H1 (cell line): ENCODE measurements at regions not wholly inside any gene's neighbourhood (a gene's known extent, or its start where the extent isn't known, plus 50 kb on each side); places are given as distances from the start of the nearest gene placed in this dataset.

Experiments
- CTCF ChIA-PET: fragments of 300-600 bp; sonication (Branson Sonifier 250); formaldehyde crosslinking; loops from one replicate; lab custom pipeline; 2021; ENCODE audit not compliant: partially characterized antibody; lab: Charles Lee
- POLR2A ChIA-PET: fragments of 300-600 bp; sonication (Branson Sonifier 250); formaldehyde crosslinking; loops from one replicate; lab custom pipeline; 2021; ENCODE audit warnings: inconsistent platforms; ENCODE audit not compliant: partially characterized antibody; lab: Charles Lee
- DNase-seq, 2 experiments: peaks; one replicate each; pipeline versions ENCODE4 v3.0.0 to v3.0.0-alpha.2; 2010 to 2022; ENCODE audit warnings: low spot score in 2 of 2, low read depth in 1 of 2, mixed read lengths in 1 of 2
- FAIRE-seq: peaks from 2 replicates; lab custom pipeline; 2011; peaks lifted over from hg19 to GRCh38; lab: Jason Lieb, UNC
- H2AFZ ChIP-seq: 2 replicates; pipeline ENCODE4 v1.8.1; 2012; ENCODE audit warnings: low read length, inconsistent platforms
- H2AK5ac ChIP-seq: 2 replicates; pipeline ENCODE4 v1.6.1; 2013; ENCODE audit warnings: low read depth, low read length
- H2BK120ac ChIP-seq: replicated peaks from 2 replicates; pipeline ENCODE3; 2013; ENCODE audit warnings: low read depth, low read length, inconsistent platforms
- H2BK12ac ChIP-seq: 2 replicates; pipeline ENCODE4 v1.6.1; 2013; ENCODE audit warnings: low read depth, low read length
- H2BK15ac ChIP-seq: 2 replicates; pipeline ENCODE4 v1.6.1; 2013; ENCODE audit warnings: low read length
- H2BK20ac ChIP-seq: 2 replicates; pipeline ENCODE4 v1.6.1; 2013; ENCODE audit warnings: low read length
- H2BK5ac ChIP-seq: 2 replicates; pipeline ENCODE4 v1.6.1; 2013; ENCODE audit warnings: low read depth, low read length
- H3K14ac ChIP-seq: 2 replicates; pipeline ENCODE4 v1.6.1; 2013; ENCODE audit warnings: inconsistent platforms; ENCODE audit not compliant: insufficient read length
- H3K18ac ChIP-seq: 2 replicates; pipeline ENCODE4 v1.6.1; 2013; ENCODE audit warnings: low read length; ENCODE audit errors: extremely low read depth
- H3K23ac ChIP-seq: 2 replicates; pipeline ENCODE4 v1.6.1; 2013; ENCODE audit warnings: inconsistent platforms; ENCODE audit not compliant: insufficient read length
- H3K23me2 ChIP-seq: 2 replicates; pipeline ENCODE4 v1.6.1; 2013; ENCODE audit warnings: low read depth, low read length
- H3K27ac ChIP-seq: 2 replicates; pipeline ENCODE4 v1.6.1; 2011; ENCODE audit warnings: low read depth, low read length, inconsistent platforms
- H3K27me3 ChIP-seq, 4 experiments: replicated peaks in 1 of 4; 1 replicate in 1 of 4; 2 replicates in 3 of 4; pipeline versions ENCODE4 v1.6.1 to v1.8.1; 2011 to 2013; ENCODE audit warnings: low read length in 3 of 4, mild to moderate bottlenecking in 3 of 4, inconsistent platforms in 2 of 4, mixed read lengths in 2 of 4, moderate library complexity in 1 of 4; ENCODE audit not compliant: control insufficient read depth in 3 of 4, insufficient read depth in 3 of 4; ENCODE audit errors: extremely low read depth in 1 of 4
- H3K36me3 ChIP-seq, 4 experiments: 2 replicates each; pipeline versions ENCODE4 v1.6.1 to v1.8.1; 2011 to 2013; ENCODE audit warnings: mild to moderate bottlenecking in 4 of 4, low read length in 3 of 4, moderate library complexity in 2 of 4, control low read depth in 1 of 4, inconsistent platforms in 1 of 4; ENCODE audit not compliant: insufficient read depth in 4 of 4, control insufficient read depth in 2 of 4
- H3K4ac ChIP-seq: replicated peaks from 2 replicates; pipeline ENCODE3; 2013; ENCODE audit warnings: low read length, low read depth, mixed read lengths, inconsistent platforms; ENCODE audit not compliant: insufficient read length
- H3K4me1 ChIP-seq, 4 experiments: replicated peaks in 1 of 4; 1 replicate in 1 of 4; 2 replicates in 3 of 4; pipeline versions ENCODE4 v1.6.1 to v1.8.1; 2011 to 2013; ENCODE audit warnings: low read length in 3 of 4, inconsistent platforms in 2 of 4, mixed read lengths in 1 of 4; ENCODE audit not compliant: insufficient read depth in 4 of 4, control insufficient read depth in 3 of 4
- H3K4me2 ChIP-seq, 2 experiments: 2 replicates each; pipeline versions ENCODE4 v1.6.1 to v1.8.1; 2011 to 2013; ENCODE audit warnings: low read depth in 2 of 2, low read length in 2 of 2, control low read depth in 1 of 2, inconsistent platforms in 1 of 2, mild to moderate bottlenecking in 1 of 2; ENCODE audit not compliant: insufficient read depth in 1 of 2
- H3K4me3 ChIP-seq, 4 experiments: fragments of 200-600, 300-600 bp in 1 of 4; sonication (generic), shearing (Covaris generic), sonication (Bioruptor Twin) in 1 of 4; 2 replicates each; pipeline versions ENCODE4 v1.5.1 to v1.8.1; 2011 to 2016; ENCODE audit warnings: low read length in 4 of 4, low read depth in 3 of 4, control low read depth in 2 of 4, inconsistent platforms in 2 of 4, mild to moderate bottlenecking in 2 of 4, mixed read lengths in 1 of 4, moderate library complexity in 1 of 4; ENCODE audit not compliant: insufficient read depth in 2 of 4; ENCODE audit errors: extremely low read depth in 1 of 4
- H3K56ac ChIP-seq: replicated peaks from 2 replicates; pipeline ENCODE3; 2013; ENCODE audit warnings: low read depth, mild to moderate bottlenecking, mixed read lengths, low read length, inconsistent platforms; ENCODE audit not compliant: insufficient read length
- H3K79me1 ChIP-seq: 2 replicates; pipeline ENCODE4 v1.6.1; 2013; ENCODE audit warnings: low read depth, low read length, control low read depth
- H3K79me2 ChIP-seq, 2 experiments: 2 replicates each; pipeline versions ENCODE4 v1.6.1 to v1.8.1; 2012 to 2013; ENCODE audit warnings: low read length in 2 of 2, mild to moderate bottlenecking in 2 of 2, inconsistent platforms in 1 of 2; ENCODE audit not compliant: insufficient read depth in 2 of 2, control insufficient read depth in 1 of 2
- H3K9ac ChIP-seq, 4 experiments: replicated peaks in 1 of 4; 1 replicate in 1 of 4; 2 replicates in 3 of 4; pipeline versions ENCODE4 v1.6.1 to v1.8.1; 2011 to 2013; ENCODE audit warnings: low read depth in 3 of 4, low read length in 3 of 4, control low read depth in 2 of 4, mild to moderate bottlenecking in 2 of 4, moderate library complexity in 2 of 4, inconsistent platforms in 1 of 4; ENCODE audit errors: extremely low read depth in 1 of 4
- H3K9me3 ChIP-seq, 2 experiments: 2 replicates each; pipeline versions ENCODE4 v1.6.1 to v1.8.1; 2012 to 2013; ENCODE audit warnings: mild to moderate bottlenecking in 2 of 2, moderate library complexity in 2 of 2, control low read depth in 1 of 2, inconsistent platforms in 1 of 2, low read depth in 1 of 2, low read length in 1 of 2, mixed read lengths in 1 of 2; ENCODE audit not compliant: insufficient read depth in 2 of 2
- H4K20me1 ChIP-seq, 2 experiments: replicated peaks in 1 of 2; 2 replicates each; pipeline versions ENCODE3 to v1.8.1; 2011 to 2013; ENCODE audit warnings: inconsistent platforms in 2 of 2, low read length in 2 of 2, mild to moderate bottlenecking in 1 of 2; ENCODE audit not compliant: insufficient read depth in 2 of 2, control insufficient read depth in 1 of 2
- H4K5ac ChIP-seq: 2 replicates; pipeline ENCODE4 v1.6.1; 2013; ENCODE audit warnings: low read length, low read depth, mixed read lengths, inconsistent platforms; ENCODE audit not compliant: insufficient read length
- H4K8ac ChIP-seq: 2 replicates; pipeline ENCODE4 v1.8.0; 2013; ENCODE audit warnings: mild to moderate bottlenecking, moderate library complexity, low read length, inconsistent platforms; ENCODE audit not compliant: insufficient read depth; ENCODE audit errors: extremely low read depth
- H4K91ac ChIP-seq: replicated peaks from 2 replicates; pipeline ENCODE3; 2013; ENCODE audit warnings: low read length, mixed read lengths, inconsistent platforms; ENCODE audit not compliant: insufficient read length
- CEBPB ChIP-seq: IDR thresholded peaks from 2 replicates; pipeline ENCODE4 v1.6.1; 2012; ENCODE audit warnings: low read depth, low read length
- CHD1 ChIP-seq: IDR thresholded peaks from 2 replicates; pipeline ENCODE4 v1.6.1; 2012; ENCODE audit warnings: low read depth, low read length, improper control_type of control experiment
- EGR1 ChIP-seq: IDR thresholded peaks from 2 replicates; pipeline ENCODE4 v1.6.1; 2011; ENCODE audit warnings: low read depth, low read length, borderline replicate concordance
- FOSL1 ChIP-seq: IDR thresholded peaks from 2 replicates; pipeline ENCODE4 v1.6.1; 2011; ENCODE audit warnings: mild to moderate bottlenecking, low read depth, low read length, moderate library complexity; ENCODE audit not compliant: insufficient read depth
- KDM1A ChIP-seq: fragments of 200-600, 300-600 bp; sonication (generic); IDR thresholded peaks from 2 replicates; pipeline ENCODE4 v1.7.1; 2016; ENCODE audit warnings: mild to moderate bottlenecking, low read length, borderline replicate concordance
- KDM5A ChIP-seq: fragments of 200-600 bp; IDR thresholded peaks from 2 replicates; pipeline ENCODE4 v1.7.1; 2012; ENCODE audit warnings: mild to moderate bottlenecking, low read length, inconsistent platforms, mixed read lengths
- NRF1 ChIP-seq: IDR thresholded peaks from 2 replicates; pipeline ENCODE4 v1.6.1; 2011; ENCODE audit warnings: mild to moderate bottlenecking, low read depth, low read length, improper control_type of control experiment
- POLR2A ChIP-seq, 2 experiments: IDR thresholded peaks; 1 replicate in 1 of 2; 2 replicates in 1 of 2; pipeline ENCODE4 v1.6.1; 2011; ENCODE audit warnings: low read depth in 2 of 2, low read length in 2 of 2, mild to moderate bottlenecking in 2 of 2; ENCODE audit errors: control extremely low read depth in 1 of 2
- POLR2AphosphoS5 ChIP-seq: IDR thresholded peaks from 2 replicates; pipeline ENCODE4 v1.6.1; 2011; ENCODE audit warnings: low read depth, low read length
- SIRT6 ChIP-seq: IDR thresholded peaks from one replicate; pipeline ENCODE4 v1.7.1; 2012; ENCODE audit warnings: low read length, inconsistent platforms
- WGBS, 2 experiments: shearing (Covaris generic) in 1 of 2; methylation state at CpG; one replicate each; pipeline versions ENCODE4 v1.1.6 to v1.1.7; 2013 to 2015; ENCODE audit warnings: low lambda C conversion rate in 2 of 2, mixed read lengths in 2 of 2, inconsistent platforms in 1 of 2, low coverage in 1 of 2, missing lambda C conversion rate in 1 of 2; ENCODE audit not compliant: insufficient replicate concordance in 2 of 2, insufficient coverage in 1 of 2, insufficient read length in 1 of 2; ENCODE audit errors: extremely low coverage in 1 of 2, missing lambda C conversion rate in 1 of 2; 5-methylcytosine and 5-hydroxymethylcytosine counted together

DNA sequence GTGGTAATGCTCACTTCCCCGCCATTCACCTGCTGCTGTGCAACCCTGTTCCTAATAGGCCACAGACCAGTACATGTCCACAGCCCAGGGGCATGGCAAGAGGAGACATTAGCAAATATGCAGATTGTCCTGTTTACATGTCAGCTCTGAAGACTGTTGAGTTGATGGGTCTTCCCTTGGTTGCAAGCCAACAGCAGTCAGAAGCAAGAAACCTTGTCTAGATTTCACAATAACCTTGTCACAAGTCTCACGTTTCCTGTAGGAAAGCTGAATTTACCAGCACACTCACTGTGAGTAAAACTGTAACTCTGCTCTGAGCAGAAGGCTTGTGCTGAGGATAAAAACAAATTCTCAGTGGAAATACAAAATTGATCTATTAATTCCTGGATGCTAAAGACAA lies 195.1 kb downstream of the HLX start:
- no peak overlapping the region for H3K14ac ChIP-seq
- no peak for TF ChIP-seq EGR1
- no peak for TF ChIP-seq CHD1
- TF ChIP-seq POLR2A (IDR thresholded peaks at IDR 0.05; ENCODE audit: control extremely low read depth in 1 of 2, low read depth in 2 of 2, low read length in 2 of 2) = no peak
- TF ChIP-seq FOSL1 = no peak
- no peak for TF ChIP-seq POLR2AphosphoS5
- no peak for TF ChIP-seq KDM5A
- TF ChIP-seq SIRT6 = no peak
- TF ChIP-seq KDM1A = no peak
- no peak for TF ChIP-seq CEBPB
- TF ChIP-seq NRF1 = no peak
- WGBS, 2 experiments = 91% methylated on average over 2 of the region's 2 CpGs; no CpG with 5 or more reads in 1 of the 2 experiments

More for the DNA sequence above, 195.1 kb downstream of the HLX start:
- H2BK5ac ChIP-seq = no peak overlapping the region
- no peak overlapping the region for H3K18ac ChIP-seq
- no peak overlapping the region for H3K27ac ChIP-seq
- no peaks in the 10 kb centered on the region for H4K20me1 ChIP-seq
- H3K9ac ChIP-seq = no peak overlapping the region
- H2BK12ac ChIP-seq = no peak overlapping the region
- POLR2A ChIA-PET = no interaction called here
- CTCF ChIA-PET = no interaction called here
- H2BK120ac ChIP-seq = no peak overlapping the region
- DNase-seq = no peak
- FAIRE-seq = no peak
- H3K4me1 ChIP-seq = no peaks in the 10 kb centered on the region
- no peak overlapping the region for H2BK20ac ChIP-seq
- H3K56ac ChIP-seq = no peak overlapping the region
- no peak overlapping the region for H2BK15ac ChIP-seq
- no peak overlapping the region for H3K23ac ChIP-seq
- H3K4me3 ChIP-seq = no peak overlapping the region
- H3K27me3 ChIP-seq = no peaks in the 10 kb centered on the region; a peak in 1 of 7 replicates
- no peak overlapping the region for H4K8ac ChIP-seq
- H2AFZ ChIP-seq = no peak overlapping the region
- H3K4me2 ChIP-seq = no peak overlapping the region
- peaks cover 3 to 9% of the 10 kb centered on the region in 2 experiments; a peak in 2 of 4 replicates for H3K9me3 ChIP-seq
- no peaks in the 10 kb centered on the region for H3K23me2 ChIP-seq
- no peaks in the 10 kb centered on the region for H3K79me1 ChIP-seq
- H2AK5ac ChIP-seq = no peak overlapping the region
- no peaks in the 10 kb centered on the region for H3K36me3 ChIP-seq
- no peak overlapping the region for H3K4ac ChIP-seq
- no peak overlapping the region for H4K5ac ChIP-seq
- H3K79me2 ChIP-seq = no peaks in the 10 kb centered on the region
- no peak overlapping the region for H4K91ac ChIP-seq
